BE2C (cell line): ENCODE measurements at regions not wholly inside any gene's neighbourhood (a gene's known extent, or its start where the extent isn't known, plus 50 kb on each side); places are given as distances from the start of the nearest gene placed in this dataset.
A peak's percentile ranks its signal among the peaks of the same experiment; 100 is the strongest.

ENCODE experiments used
- DNase-seq: peaks from one replicate; pipeline ENCODE4 v3.0.0-alpha.2; 2020
- H3K27me3 ChIP-seq: fragments of 250-450 bp; sonication (Bioruptor Pico); 2 replicates; pipeline ENCODE4 v1.5.1; 2020; ENCODE audit warnings: mild to moderate bottlenecking
- H3K36me3 ChIP-seq: fragments of 250-450 bp; sonication (Bioruptor Pico); 2 replicates; pipeline ENCODE4 v1.5.1; 2020; ENCODE audit warnings: mild to moderate bottlenecking
- H3K4me1 ChIP-seq: fragments of 250-450 bp; sonication (Bioruptor Pico); 2 replicates; pipeline ENCODE4 v1.5.1; 2020
- H3K4me3 ChIP-seq: 2 replicates; pipeline ENCODE4 v1.5.1; 2011; ENCODE audit warnings: low read depth, low read length
- H3K9me3 ChIP-seq: fragments of 250-450 bp; sonication (Bioruptor Pico); 2 replicates; pipeline ENCODE4 v1.5.1; 2020
- CTCF ChIP-seq: IDR thresholded peaks from 2 replicates; pipeline ENCODE4 v1.5.1; 2012; ENCODE audit warnings: mild to moderate bottlenecking, low read depth, low read length

- no peaks in the 10 kb centered on the region for H3K9me3 ChIP-seq
- H3K4me3 ChIP-seq = peak overlapping the region; percentile 33; the same call in 1 of the 2 replicates
- no peak for TF ChIP-seq CTCF
- DNase-seq = peak; percentile 85
- H3K4me1 ChIP-seq = peaks cover 27% of the 10 kb centered on the region
- no peaks in the 10 kb centered on the region for H3K27me3 ChIP-seq
- H3K36me3 ChIP-seq = no peaks in the 10 kb centered on the region
These were observed 137.6 kb downstream of the MRPL14 start for GRCh38 chr6:43989581-43990146.

- no peaks in the 10 kb centered on the region for H3K27me3 ChIP-seq
- H3K4me1 ChIP-seq = peaks cover 25% of the 10 kb centered on the region
- H3K36me3 ChIP-seq = no peaks in the 10 kb centered on the region
- H3K4me3 ChIP-seq = no peak overlapping the region
- TF ChIP-seq CTCF = no peak
- no peak for DNase-seq
- no peaks in the 10 kb centered on the region for H3K9me3 ChIP-seq
These were observed 138.5 kb downstream of the MRPL14 start for GRCh38 chr6:43988801-43989200.

GRCh38 chr6:43987838-43988439 is 139.3 kb downstream of the MRPL14 start:
- no peaks in the 10 kb centered on the region for H3K27me3 ChIP-seq

GRCh38 chr6:43986177-43986825 is 141.0 kb downstream of the MRPL14 start:
- DNase-seq = no peak
- Histone ChIP-seq H3K4me1 (peaks cover 22% of the 10 kb centered on the region), H3K36me3 (no peaks in the 10 kb centered on the region), H3K4me3 (no peak overlapping the region), H3K27me3 (no peaks in the 10 kb centered on the region), H3K9me3 (no peaks in the 10 kb centered on the region)
- no peak for TF ChIP-seq CTCF

More at GRCh38 chr6:43987838-43988439, 139.3 kb downstream of the MRPL14 start:
- H3K4me1 ChIP-seq = peaks cover 24% of the 10 kb centered on the region
- no peaks in the 10 kb centered on the region for H3K9me3 ChIP-seq
- H3K4me3 ChIP-seq = no peak overlapping the region
- DNase-seq = no peak
- no peak for TF ChIP-seq CTCF
- H3K36me3 ChIP-seq = no peaks in the 10 kb centered on the region

- no peak overlapping the region for H3K4me3 ChIP-seq
- no peak for TF ChIP-seq CTCF
- no peaks in the 10 kb centered on the region for H3K27me3 ChIP-seq
These were observed 141.9 kb downstream of the MRPL14 start for GRCh38 chr6:43985329-43985728.

More at GRCh38 chr6:43985329-43985728, 141.9 kb downstream of the MRPL14 start:
- H3K36me3 ChIP-seq = no peaks in the 10 kb centered on the region
- DNase-seq = no peak
- H3K9me3 ChIP-seq = no peaks in the 10 kb centered on the region
- H3K4me1 ChIP-seq = peaks cover 13% of the 10 kb centered on the region
